ENCODE measurements at regions not wholly inside any gene's neighbourhood (a gene's known extent, or its start where the extent isn't known, plus 50 kb on each side); places are given as distances from the start of the nearest gene placed in this dataset.

DNA sequence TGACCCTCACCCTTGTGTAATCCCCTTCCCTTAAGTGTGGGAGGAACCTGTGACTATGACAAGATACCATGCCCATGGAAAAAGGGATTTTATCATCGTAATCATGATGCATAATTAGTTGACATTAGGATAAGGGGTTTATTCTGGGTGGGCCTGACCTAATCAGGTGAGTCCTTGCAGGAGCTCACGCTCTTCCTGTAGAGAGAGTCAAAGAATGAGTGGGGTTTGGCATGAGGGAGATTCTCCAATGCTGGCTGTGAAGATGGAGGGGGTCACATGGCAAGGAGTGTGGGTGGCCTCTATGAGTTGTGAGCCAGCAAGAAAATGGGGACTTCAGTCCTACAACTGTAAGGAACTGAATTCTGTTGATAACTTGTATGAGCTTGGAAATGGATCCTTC lies 342.0 kb upstream of the TSHZ2 start:
- Histone ChIP-seq H3K4me2 (ENCODE audit: low read length) (no peak overlapping the region), H3K27ac (ENCODE audit: low read length) (no peak overlapping the region), H2AFZ (ENCODE audit: low read depth, low read length) (no peak overlapping the region), H3K79me2 (replicated peaks; ENCODE audit: insufficient read depth, low read length) (no peaks in the 10 kb centered on the region), H3K36me3 (ENCODE audit: insufficient read depth, low read length) (no peaks in the 10 kb centered on the region), H3K9ac (ENCODE audit: low read length) (no peak overlapping the region), H3F3A (ENCODE audit: insufficient read depth, low read length, poor library complexity, severe bottlenecking) (no peaks in the 10 kb centered on the region), H3K4me3 (ENCODE audit: low read length) (no peak overlapping the region), H3K9me3 (ENCODE audit: low read length) (no peaks in the 10 kb centered on the region), H4K20me1 (ENCODE audit: insufficient read depth) (no peaks in the 10 kb centered on the region), H3K9me2 (ENCODE audit: insufficient read depth, low read length) (no peaks in the 10 kb centered on the region), H3K27me3 (ENCODE audit: insufficient read depth, low read depth, low read length) (no peaks in the 10 kb centered on the region)
- TF ChIP-seq SMC3 (conservative IDR thresholded peaks at IDR 0.05; ENCODE audit: poor library complexity): no peak
- TF ChIP-seq, protein P1, sequence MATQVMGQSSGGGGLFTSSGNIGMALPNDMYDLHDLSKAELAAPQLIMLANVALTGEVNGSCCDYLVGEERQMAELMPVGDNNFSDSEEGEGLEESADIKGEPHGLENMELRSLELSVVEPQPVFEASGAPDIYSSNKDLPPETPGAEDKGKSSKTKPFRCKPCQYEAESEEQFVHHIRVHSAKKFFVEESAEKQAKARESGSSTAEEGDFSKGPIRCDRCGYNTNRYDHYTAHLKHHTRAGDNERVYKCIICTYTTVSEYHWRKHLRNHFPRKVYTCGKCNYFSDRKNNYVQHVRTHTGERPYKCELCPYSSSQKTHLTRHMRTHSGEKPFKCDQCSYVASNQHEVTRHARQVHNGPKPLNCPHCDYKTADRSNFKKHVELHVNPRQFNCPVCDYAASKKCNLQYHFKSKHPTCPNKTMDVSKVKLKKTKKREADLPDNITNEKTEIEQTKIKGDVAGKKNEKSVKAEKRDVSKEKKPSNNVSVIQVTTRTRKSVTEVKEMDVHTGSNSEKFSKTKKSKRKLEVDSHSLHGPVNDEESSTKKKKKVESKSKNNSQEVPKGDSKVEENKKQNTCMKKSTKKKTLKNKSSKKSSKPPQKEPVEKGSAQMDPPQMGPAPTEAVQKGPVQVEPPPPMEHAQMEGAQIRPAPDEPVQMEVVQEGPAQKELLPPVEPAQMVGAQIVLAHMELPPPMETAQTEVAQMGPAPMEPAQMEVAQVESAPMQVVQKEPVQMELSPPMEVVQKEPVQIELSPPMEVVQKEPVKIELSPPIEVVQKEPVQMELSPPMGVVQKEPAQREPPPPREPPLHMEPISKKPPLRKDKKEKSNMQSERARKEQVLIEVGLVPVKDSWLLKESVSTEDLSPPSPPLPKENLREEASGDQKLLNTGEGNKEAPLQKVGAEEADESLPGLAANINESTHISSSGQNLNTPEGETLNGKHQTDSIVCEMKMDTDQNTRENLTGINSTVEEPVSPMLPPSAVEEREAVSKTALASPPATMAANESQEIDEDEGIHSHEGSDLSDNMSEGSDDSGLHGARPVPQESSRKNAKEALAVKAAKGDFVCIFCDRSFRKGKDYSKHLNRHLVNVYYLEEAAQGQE (IDR thresholded peaks at IDR 0.05; ENCODE audit: borderline replicate concordance): no peak
- TF ChIP-seq RAD21 (conservative IDR thresholded peaks at IDR 0.05): no peak
- TF ChIP-seq EP300 (conservative IDR thresholded peaks at IDR 0.05; ENCODE audit: poor library complexity, severe bottlenecking): no peak

DNA sequence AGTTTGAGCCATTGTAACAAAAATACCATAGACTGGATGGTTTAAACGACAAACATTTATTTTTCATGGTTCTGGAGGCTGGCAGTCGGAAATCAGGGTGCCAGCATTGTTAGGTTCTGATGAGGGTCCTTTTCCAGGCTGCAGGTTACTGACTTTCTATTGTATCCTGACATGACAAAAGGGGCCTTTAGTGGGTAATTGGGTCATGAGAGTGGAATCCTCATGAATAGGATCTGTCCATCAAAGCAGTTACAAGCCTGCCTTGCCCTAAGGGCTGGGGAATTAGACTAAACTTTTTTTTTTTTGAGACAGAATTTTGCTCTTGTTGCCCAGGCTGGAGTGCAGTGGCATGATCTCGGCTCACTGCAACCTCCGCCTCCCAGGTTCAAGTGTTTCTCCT lies 347.9 kb upstream of the TSHZ2 start:
- H3K4me3 ChIP-seq (ENCODE audit: low read length): no peak overlapping the region
- no peak overlapping the region for H3K9ac ChIP-seq (ENCODE audit: low read length)
- H2AFZ ChIP-seq (ENCODE audit: low read depth, low read length): no peak overlapping the region
- H3K27me3 ChIP-seq (ENCODE audit: insufficient read depth, low read depth, low read length): no peaks in the 10 kb centered on the region
- no peaks in the 10 kb centered on the region for H3K79me2 ChIP-seq (replicated peaks; ENCODE audit: insufficient read depth, low read length)
- H3K4me2 ChIP-seq (ENCODE audit: low read length): no peak overlapping the region
- H3K27ac ChIP-seq (ENCODE audit: low read length): no peak overlapping the region
- no peak for TF ChIP-seq EP300 (conservative IDR thresholded peaks at IDR 0.05; ENCODE audit: poor library complexity, severe bottlenecking)
- TF ChIP-seq EZH2 (IDR thresholded peaks at IDR 0.05; ENCODE audit: borderline replicate concordance, insufficient read depth, low read length, poor library complexity, severe bottlenecking): no peak
- no peaks in the 10 kb centered on the region for H3K9me3 ChIP-seq (ENCODE audit: low read length)
- peaks cover 5% of the 10 kb centered on the region for H3F3A ChIP-seq (ENCODE audit: insufficient read depth, low read length, poor library complexity, severe bottlenecking)
- H4K20me1 ChIP-seq (ENCODE audit: insufficient read depth): no peaks in the 10 kb centered on the region
- H3K9me2 ChIP-seq (ENCODE audit: insufficient read depth, low read length): no peaks in the 10 kb centered on the region
- no peaks in the 10 kb centered on the region for H3K36me3 ChIP-seq (ENCODE audit: insufficient read depth, low read length)

DNA sequence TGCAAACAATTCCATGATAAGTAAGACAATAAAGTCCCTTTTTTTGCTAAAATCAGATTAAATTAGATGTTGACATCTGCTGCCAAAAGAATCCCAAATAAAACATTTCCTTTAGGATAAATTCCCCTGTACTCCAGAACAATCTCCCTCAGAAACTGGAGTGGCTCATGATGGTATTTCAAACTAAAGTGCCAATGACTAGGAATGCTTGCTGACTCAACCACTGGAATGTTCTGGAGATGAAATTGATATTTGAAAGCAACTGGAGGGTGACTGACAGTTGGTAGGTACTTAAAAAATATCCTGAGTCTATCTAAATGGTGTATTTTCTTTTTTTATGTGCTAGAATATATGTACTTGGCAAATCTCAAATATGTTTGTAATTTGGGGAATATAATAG lies 350.1 kb upstream of the TSHZ2 start:
- H3K27me3 ChIP-seq (ENCODE audit: insufficient read depth, low read depth, low read length): no peaks in the 10 kb centered on the region
- no peak overlapping the region for H3K4me2 ChIP-seq (ENCODE audit: low read length)
- no peak overlapping the region for H2AFZ ChIP-seq (ENCODE audit: low read depth, low read length)
- H3K9me2 ChIP-seq (ENCODE audit: insufficient read depth, low read length): no peaks in the 10 kb centered on the region
- H3K36me3 ChIP-seq (ENCODE audit: insufficient read depth, low read length): no peaks in the 10 kb centered on the region
- no peak overlapping the region for H3K9ac ChIP-seq (ENCODE audit: low read length)
- no peaks in the 10 kb centered on the region for H3K9me3 ChIP-seq (ENCODE audit: low read length)
- H3K27ac ChIP-seq (ENCODE audit: low read length): no peak overlapping the region
- H3K79me2 ChIP-seq (replicated peaks; ENCODE audit: insufficient read depth, low read length): no peaks in the 10 kb centered on the region
- H3F3A ChIP-seq (ENCODE audit: insufficient read depth, low read length, poor library complexity, severe bottlenecking): peaks cover 13% of the 10 kb centered on the region
- no peak overlapping the region for H3K4me3 ChIP-seq (ENCODE audit: low read length)
- no peaks in the 10 kb centered on the region for H4K20me1 ChIP-seq (ENCODE audit: insufficient read depth)
- TF ChIP-seq, protein P2, sequence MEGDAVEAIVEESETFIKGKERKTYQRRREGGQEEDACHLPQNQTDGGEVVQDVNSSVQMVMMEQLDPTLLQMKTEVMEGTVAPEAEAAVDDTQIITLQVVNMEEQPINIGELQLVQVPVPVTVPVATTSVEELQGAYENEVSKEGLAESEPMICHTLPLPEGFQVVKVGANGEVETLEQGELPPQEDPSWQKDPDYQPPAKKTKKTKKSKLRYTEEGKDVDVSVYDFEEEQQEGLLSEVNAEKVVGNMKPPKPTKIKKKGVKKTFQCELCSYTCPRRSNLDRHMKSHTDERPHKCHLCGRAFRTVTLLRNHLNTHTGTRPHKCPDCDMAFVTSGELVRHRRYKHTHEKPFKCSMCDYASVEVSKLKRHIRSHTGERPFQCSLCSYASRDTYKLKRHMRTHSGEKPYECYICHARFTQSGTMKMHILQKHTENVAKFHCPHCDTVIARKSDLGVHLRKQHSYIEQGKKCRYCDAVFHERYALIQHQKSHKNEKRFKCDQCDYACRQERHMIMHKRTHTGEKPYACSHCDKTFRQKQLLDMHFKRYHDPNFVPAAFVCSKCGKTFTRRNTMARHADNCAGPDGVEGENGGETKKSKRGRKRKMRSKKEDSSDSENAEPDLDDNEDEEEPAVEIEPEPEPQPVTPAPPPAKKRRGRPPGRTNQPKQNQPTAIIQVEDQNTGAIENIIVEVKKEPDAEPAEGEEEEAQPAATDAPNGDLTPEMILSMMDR (IDR thresholded peaks at IDR 0.05; ENCODE audit: poor library complexity, severe bottlenecking): no peak
- TF ChIP-seq RAD21 (conservative IDR thresholded peaks at IDR 0.05): no peak
- no peak for TF ChIP-seq SMC3 (conservative IDR thresholded peaks at IDR 0.05; ENCODE audit: poor library complexity)
- TF ChIP-seq, protein P1 (IDR thresholded peaks at IDR 0.05; ENCODE audit: borderline replicate concordance): no peak
- no peak for TF ChIP-seq TAF1 (IDR thresholded peaks at IDR 0.05; ENCODE audit: low read depth)
- no peak for TF ChIP-seq EP300 (conservative IDR thresholded peaks at IDR 0.05; ENCODE audit: poor library complexity, severe bottlenecking)
